HG03460 (cell line): ENCODE measurements at regions not wholly inside any gene's neighbourhood (a gene's known extent, or its start where the extent isn't known, plus 50 kb on each side); places are given as distances from the start of the nearest gene placed in this dataset.
"Not testable (repeated sequence)": the region's sequence is repeated elsewhere in the genome, so short reads cannot be mapped to it uniquely, and the experiment has no call there.

Source experiments
- ATAC-seq: cut with Tn5 transposase; IDR thresholded peaks from one replicate; pipeline ENCODE4 v1.9.1; 2021; ENCODE audit not compliant: unreplicated experiment

DNA sequence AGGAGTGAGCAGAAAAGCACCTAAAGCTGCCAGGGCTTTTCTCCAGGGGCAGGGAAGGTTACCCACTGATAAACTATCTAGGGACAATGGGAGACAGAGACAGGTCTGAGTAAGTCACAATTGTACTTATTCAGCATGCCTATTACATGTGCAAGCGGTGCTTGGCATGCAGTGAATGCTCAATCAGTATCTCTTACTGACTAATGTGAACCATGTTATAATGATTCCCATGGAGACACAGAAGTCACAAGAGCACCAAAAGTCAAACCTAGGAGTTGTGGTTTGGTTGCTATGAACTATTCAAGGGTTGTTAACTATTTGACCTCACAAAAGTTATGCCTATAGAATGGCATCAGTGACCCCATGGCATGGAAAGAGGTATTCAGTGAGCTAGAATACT is 50.0 kb upstream of the RASGRP1 start:
- no peak for ATAC-seq

DNA sequence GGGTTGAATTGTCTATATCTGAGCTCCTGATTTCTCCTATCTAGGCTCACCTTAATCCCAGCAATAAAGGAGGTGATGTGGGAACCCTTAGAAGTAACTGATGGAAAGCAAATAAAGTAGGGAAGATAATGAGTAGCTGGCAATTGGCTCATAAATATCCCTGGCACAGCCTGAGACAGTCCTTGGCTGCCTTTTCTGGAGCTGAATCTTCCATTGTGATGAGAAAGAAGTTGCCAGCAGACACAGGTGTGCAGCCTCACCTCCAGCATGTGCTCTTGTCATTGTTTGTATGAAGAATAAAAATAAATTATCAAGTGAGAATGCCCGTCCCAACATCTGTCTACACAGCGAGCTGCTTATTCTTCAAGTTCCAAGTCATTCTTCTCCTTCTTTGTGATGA is 53.2 kb upstream of the RASGRP1 start:
- no peak for ATAC-seq

DNA sequence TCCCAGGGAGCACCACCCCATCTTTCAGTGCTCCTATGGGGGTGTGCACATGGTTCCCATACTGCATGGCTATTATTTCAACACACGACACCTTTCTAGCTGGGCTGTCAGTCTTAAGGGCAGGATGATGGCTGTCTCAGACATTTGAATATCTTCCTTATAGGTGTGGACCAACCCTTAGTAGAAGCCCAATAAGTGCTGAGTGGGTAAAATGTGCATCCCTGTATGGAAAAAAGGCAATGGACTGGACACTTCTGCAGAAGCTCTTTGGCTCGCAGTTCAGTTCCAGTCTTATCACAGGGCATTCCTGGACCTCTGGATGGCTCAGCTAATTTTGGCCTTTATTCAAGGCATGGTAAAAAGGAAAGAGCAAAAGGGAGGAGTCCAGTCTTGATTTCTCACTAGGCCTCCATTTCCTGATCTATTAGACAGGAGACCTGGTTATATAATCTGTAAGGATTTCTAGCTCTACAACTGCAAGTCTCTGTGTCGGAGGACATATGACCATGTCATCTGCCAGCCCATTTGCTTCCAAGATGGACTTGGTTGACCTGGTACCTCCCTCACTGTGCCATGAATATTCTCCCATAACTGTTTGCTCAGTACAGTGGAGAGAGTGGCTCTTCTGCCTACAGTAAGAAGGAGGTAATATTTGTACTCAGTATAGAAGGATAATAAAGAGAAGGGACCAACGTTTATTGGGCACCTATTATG is 53.8 kb upstream of the RASGRP1 start:
- no peak for ATAC-seq

DNA sequence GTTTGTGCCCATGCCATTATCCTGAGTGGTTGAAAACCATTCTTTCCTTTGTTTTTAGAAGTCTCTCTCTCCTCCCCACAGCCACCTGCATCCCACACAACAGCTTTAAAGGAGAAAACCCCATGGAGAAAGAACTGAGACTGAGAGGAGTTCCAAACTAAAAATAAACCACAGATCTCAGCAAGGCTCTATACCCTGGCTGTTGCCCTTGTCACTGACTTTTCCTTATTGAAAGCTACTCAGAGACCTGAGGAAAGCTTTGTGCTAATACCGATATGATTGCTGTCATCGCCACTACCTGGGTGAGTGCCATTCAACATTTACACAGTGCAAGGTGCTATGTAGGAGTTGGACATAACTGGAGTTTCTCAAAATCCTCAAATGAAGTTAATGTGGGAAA is 55.5 kb upstream of the RASGRP1 start:
- ATAC-seq: no peak

DNA sequence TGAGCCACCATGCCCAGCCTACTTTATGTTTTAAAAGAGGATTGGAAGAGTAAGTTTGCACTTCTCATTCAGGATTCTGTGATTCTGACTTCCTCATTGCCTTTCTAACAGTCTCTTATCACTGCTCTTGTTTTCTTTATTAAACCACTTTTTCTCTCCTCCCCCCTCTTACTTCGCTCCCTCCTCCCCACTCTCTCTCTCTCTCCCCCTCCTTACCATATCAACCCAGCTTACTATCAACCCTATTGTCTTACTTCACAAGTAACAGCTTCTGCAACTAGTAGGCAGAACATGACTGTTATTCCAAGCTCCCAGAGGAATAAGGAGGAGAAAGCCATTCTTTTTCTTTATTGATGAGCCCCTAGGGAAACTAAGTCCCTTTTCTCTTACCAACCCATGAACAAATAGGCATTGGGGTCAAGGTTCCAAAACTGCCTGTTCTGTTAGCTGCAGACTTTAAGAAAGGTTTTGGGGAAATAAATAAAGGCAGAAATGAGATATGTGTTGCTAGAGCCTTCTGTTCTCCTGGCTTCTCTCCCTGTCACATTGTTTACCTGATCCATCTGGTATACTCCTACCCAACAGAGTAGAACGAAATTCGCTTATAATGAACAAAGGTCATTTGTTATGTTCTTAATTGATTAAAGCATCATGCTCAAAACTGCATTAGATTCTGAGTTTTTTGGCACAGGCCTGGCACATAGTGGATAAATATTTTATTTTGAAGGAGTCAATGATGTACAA is 56.4 kb upstream of the RASGRP1 start:
- no peak for ATAC-seq

DNA sequence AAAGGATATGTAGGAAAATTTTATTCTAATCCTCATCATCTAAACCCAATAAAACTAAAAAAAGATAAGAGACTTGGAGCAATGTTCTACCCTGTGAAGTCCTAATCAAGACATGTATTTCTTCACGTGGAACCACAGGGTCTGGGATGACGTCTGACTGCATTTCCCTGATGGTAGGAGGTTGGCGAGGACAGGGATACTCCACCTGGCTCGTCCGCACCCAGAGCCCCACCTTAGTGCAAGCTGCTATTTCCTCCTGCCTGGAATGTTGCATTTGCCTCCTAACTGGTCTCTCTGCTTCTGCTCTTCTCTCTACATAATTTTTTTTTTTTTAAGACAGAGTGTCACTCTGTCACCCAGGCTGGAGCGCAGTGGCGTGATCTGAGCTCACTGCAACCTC is 57.7 kb upstream of the RASGRP1 start:
- ATAC-seq: no peak

DNA sequence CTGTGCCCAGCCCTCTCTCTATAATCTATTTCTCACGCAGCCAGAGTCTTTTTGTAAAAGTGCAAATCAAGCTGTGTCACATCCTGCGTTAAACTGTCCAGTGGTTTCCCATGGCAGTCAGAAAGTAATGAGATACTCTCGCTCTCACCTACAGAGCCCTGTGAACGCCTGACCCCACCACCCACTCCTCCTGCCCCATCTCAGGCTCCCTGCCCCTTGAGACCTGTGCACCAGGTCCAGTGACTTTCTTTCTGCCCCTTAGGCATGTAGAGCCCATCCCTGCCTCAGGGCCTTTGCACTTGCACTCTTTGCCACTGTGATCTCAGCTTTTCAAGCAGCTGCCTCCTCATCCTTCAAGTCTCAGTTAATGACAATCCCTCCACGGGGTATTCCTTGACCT is 58.3 kb upstream of the RASGRP1 start:
- ATAC-seq: no peak

DNA sequence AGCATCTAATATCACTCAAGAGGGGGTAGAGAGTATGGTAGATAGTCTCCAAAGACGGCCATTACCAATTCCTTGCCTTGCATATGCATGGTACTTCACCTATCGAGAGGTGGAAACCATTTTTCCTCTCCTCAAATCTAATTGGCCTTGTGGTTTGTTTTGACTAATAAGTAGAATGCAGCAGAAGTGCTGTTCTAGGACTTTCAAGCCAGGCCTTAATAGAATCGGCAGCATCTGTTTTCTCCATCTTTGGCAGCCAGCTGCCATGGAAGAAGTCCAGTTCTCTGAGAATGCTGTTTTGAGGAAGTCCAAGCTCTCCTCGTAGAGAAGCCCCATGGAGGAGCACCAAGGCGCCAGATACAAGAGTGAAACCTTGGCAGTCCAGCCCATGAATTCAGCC is 59.1 kb upstream of the RASGRP1 start:
- ATAC-seq: no peak

DNA sequence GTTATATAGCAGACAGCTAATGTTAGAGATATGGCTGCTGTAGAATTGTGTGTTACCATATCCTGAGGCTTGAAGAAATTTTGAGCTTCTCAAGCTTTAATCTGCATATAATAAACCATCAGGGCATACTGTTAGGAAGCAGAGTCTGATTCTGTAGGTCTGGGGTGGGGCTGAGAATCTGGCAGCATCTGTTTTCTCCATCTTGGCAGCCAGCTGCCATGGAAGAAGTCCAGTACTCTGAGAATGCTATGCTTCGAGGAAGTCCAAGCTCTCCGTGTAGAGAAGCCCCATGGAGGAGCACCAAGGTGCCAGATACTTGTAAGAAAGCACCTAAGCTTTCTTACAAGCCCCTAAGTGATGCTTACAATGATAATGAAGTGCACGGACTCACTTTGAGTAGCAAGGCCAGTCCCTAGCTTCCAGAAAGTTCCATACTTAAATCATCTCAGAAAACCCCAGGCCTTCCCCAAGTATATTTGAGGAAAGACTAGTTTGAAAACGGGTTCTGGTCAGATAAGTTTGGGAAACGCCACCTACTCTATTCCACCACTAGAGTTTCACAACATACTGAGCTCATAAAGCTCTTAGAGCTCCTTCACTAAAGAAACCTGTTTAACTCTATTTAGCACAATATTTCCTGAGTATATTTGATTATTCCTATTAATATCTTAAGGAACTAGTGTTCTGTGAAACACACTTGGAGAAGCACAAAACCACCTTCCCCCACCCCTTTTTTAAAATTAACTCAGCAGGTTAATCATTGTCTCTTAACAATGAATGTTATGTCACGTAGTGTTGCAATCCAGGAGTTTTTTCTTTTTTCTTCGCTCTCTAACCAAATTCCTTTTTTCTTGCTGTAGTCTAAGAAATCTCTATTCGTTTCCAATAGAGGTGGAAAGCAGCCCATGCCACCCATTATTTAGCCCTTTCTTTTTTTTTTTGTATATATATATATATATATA is 59.9 kb upstream of the RASGRP1 start:
- no peak for ATAC-seq

DNA sequence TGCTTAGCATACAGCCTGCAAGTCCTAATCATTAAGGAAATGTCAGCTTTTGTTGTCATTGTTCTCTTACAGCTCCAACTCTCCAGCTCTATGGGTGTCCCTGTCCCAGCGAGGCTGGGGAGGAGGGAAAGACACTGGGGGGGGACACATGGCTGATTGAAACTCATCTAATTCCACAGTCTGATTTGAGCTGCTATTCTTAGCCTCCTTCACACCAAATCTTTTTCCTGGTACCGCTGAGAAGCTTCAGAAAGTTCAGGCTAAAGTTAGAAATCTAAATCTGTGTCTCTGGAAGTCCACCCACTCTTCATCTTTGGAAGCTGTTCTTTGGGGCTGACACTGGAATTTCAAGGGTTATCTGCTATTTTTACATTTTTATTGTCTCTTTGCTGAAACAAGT is 61.3 kb upstream of the RASGRP1 start:
- ATAC-seq: no peak

DNA sequence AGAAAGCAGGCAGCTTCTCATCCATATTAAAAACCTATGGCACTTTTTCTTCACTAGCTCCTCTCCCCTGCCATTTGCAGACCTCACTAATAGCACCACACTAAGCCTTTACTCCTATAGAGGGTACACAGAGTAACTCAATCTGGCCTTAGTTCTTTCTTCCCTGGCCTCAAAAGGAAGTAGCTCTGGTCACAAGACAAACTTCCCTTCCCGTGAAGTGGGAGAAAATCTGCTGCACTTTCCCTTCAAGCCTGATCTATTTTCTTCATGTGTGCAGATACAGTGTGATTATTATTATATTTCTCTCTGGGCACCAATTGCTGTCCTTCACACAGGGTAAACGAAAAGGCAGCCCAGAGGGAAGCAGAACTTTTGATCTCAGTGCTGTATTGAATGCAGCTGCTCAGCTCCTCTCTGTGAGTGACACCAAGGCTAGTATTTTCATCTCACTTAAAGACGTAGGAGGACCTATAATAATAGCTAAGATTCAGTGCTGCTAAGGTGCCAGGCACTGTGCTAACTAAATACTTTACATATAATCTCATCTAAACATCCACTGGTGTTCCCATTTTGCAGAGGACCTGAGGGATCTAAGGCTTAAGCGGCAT is 61.9 kb upstream of the RASGRP1 start:
- ATAC-seq: no peak

DNA sequence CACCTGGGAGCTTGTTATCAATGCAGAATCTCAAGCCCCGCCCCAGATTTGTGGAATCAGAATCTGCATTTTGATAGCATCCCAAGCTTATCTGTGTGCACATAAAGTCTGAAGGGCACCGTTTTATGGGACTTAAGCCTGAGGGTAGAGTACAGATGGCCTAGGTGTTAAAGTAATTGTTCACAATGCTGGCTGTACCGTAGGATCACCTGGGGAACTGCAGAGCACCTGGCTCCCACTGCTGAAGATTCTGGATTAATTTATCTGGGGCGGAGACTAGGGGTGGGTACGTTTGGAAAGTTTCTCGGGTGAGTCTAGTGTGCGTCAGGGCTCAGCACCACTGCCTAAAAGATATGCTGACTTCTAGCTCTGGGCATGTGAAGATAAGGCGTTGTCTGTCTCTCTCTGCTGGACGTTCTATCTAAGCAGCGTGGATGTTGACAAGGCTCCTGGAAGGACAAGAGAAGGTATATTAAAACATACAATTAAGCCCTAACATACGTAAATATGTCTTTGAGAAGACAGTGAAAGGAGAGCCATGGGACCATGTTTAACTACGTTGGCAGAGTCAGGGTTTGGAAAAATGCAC is 63.2 kb upstream of the RASGRP1 start:
- no peak for ATAC-seq

DNA sequence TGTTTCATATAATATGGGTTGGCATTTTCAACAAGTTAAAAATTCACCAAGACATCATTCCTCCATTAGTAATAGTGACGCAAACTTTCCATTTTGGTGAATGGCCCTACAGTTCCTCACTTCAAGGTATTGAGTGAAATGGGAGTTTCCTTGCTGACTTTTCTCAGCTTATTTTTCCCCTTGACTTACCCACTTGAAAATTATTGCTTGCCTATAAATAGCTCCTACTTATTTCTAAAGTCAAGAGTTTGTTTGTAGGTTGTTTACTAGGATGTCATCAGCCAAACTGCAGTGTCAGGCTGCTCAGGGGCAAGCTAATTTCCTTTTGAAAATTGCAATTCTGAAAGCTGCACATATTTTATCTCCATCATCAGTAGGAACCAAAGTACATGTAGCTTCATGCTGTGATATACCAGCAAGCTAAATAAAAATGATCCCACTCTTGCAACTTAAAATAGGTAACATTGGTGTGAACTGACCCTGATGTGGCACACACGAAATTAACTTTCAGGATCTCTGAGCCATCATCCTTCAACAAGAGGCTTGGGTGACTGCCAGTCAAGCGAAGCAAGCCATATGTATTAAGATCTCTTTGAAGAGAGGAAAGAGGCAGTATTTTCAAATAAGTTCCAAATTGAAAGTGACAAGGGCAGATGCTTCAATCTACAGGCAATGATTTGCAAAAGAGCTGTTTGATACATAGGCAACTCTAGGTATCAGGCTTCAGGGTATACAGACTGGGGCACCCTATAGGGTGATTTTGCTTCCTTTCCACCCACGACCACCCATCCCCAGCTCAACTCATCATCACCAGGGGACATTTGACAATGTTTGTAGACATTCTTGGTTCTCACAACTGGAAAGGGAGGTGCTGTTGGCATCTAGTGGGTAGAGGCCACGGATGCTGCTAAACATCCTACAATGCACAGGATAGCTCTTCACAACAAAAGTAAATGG is 66.8 kb upstream of the RASGRP1 start:
- no peak for ATAC-seq

DNA sequence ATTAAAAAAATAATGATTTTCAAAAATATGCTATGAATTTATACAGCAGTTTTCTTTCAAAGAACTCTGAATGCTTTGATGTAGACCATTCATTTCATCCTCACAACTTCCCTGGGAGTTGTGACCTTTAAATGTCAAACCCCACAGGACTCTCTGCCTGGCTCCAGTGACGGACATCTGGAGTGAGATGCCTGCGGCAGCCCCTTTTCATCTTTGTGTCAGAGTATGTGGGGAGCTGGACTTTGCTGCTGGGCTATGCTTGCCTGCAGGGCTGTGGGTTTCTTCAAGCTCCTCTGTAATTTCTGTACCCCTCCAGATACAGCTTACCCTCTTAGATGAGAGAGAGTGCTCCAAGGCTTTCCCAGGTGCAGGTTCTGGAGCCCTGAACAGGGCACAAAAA is 70.6 kb upstream of the RASGRP1 start:
- no peak for ATAC-seq

DNA sequence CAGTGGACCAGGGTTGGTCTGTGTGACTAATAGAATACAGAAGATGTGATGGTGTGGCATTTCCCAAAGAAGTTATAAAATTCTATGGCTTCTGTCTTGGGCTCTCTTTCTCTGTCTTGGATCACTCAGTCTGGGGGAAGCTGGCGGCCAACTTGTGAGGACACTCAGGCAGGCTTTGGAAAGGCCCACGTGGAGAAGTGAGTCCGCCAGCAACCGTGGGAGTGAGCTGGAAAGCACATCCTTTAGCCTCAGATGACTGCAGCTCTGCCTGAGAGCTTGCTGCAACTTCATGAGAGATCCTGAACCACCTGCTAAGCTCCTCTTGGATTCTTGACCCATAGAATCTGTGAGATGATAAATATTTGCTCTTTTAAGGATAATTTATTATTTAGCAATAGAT is 72.0 kb upstream of the RASGRP1 start:
- no peak for ATAC-seq

DNA sequence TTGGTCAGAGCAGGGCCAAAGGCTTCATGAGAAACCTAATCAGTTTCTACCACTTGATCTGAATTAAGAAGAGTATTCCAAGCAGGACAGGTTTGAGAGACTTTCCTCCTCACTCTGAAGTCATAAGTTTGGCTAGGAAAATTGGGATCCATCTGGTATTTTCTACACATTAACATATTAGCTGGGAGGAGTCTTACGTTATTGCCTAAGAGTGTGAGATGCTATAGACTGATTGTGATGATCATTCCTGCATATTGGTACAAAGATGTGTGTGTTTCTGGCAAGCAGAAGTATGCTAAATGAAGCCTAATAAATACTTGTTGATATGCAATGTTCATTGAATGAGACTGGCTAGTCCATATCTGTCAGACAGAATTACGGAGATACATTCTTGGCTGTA is 73.5 kb upstream of the RASGRP1 start:
- no peak for ATAC-seq

DNA sequence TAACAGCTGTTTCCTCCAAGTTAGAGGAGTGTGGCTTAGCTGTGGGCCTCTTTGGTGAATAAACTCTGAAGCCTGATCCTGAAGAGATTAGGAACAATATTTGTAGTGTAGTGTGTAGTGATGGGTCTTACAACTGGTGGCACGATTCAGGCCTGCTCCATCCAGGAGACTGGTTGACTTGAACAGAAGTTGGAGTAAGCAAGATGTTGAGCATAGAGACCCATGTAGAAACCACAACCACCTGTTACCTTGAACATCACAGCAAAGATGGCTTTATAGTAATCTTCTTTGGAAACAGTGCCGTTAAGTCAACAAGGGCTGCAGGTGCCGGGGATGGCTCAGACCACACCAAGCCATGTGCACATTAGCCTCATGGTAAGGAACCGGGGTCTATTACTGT is 74.2 kb upstream of the RASGRP1 start:
- no peak for ATAC-seq

DNA sequence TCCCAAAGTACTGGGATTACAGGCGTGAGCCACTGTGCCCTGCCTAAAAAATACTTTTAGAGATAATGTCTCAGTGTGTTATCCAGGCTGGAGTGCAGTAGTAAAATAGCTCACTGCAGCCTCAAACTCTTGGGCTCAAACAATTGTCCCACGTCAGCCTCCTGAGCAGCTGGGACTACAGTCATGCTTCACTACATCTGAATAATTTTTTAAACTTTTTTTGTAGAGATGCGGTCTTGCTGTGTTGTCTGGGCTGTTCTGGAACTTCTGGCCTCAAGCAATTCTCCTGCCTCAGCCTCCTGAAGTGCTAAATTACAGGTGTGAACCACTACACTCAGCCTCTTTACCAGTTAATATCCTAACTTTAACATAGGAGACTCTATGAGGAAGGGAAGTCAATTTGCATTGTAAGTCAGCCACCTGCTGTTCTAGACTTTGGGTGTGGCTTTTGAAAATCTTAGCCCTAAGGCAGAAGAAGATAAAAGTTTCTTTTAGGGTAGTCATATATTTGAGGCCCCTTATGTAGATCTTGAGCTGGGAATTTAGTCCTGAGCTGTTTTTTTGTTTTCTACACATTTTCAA is 78.2 kb upstream of the RASGRP1 start:
- peak; percentile 83 for ATAC-seq

DNA sequence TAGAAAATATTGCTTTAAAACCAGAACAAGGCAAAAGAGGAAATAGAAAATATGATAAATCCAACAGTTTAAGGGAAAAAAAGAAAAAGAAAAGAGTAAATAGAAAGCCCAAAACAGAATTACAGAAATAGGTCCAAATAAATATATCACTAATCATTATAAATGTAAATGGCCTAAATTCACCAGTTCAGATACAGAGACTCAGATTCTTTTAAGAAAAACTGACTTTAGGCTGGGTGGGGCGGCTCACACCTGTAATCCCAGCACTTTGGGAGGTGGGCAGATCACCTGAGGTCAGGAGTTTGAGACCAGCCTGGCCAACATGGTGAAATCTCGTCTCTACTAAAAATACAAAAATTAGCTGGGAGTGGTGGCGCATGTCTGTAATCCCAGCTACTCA is 79.7 kb upstream of the RASGRP1 start:
- not testable (repeated sequence) for ATAC-seq
